PC-3 (cell line): ENCODE measurements at regions not wholly inside any gene's neighbourhood (a gene's known extent, or its start where the extent isn't known, plus 50 kb on each side); places are given as distances from the start of the nearest gene placed in this dataset.

Experiments used
- ATAC-seq: fragments of 200-7000 bp; cut with Tn5 transposase; 2 replicates; pipeline ENCODE4 v1.9.1; 2020; ENCODE audit warnings: mild to moderate bottlenecking, moderate library complexity
- BruUV-seq: library from RNA; stranded (reverse); fragments of 400-500 nt; replicated peaks from 2 replicates; lab custom pipeline; 2021; lab: Mats Ljungman, UMichigan
- CTCF ChIA-PET: fragments of 300-600 bp; sonication (Branson Sonifier 250); formaldehyde crosslinking; loops from one replicate; lab custom pipeline; 2022; ENCODE audit warnings: antibody characterized with exemption; lab: Charles Lee
- POLR2A ChIA-PET: fragments of 300-600 bp; sonication (Branson Sonifier 250); formaldehyde crosslinking; loops from one replicate; lab custom pipeline; 2022; ENCODE audit warnings: antibody characterized with exemption; ENCODE audit not compliant: unreplicated experiment; lab: Charles Lee
- DNase-seq: peaks from one replicate; pipeline ENCODE4 v3.0.0-alpha.2; 2015
- H2AFZ ChIP-seq: fragments of 300-600 bp; sonication (generic); 2 replicates; pipeline ENCODE4 v1.6.0; 2016; ENCODE audit warnings: antibody characterized with exemption, low read length
- H3F3A ChIP-seq: fragments of 300-600 bp; sonication (generic); one replicate; pipeline ENCODE4 v1.6.0; 2017; ENCODE audit warnings: antibody characterized with exemption, low read length, control low read depth, mild to moderate bottlenecking; ENCODE audit not compliant: unreplicated experiment
- H3K27ac ChIP-seq: fragments of 300-600 bp; sonication (generic); 2 replicates; pipeline ENCODE4 v1.5.1; 2016; ENCODE audit warnings: mild to moderate bottlenecking, low read length
- H3K27me3 ChIP-seq: fragments of 300-600 bp; sonication (generic); 2 replicates; pipeline ENCODE4 v1.6.1; 2016; ENCODE audit warnings: low read length, mixed read lengths
- H3K36me3 ChIP-seq: fragments of 300-600 bp; sonication (generic); 2 replicates; pipeline ENCODE4 v1.6.1; 2016; ENCODE audit warnings: low read depth, mixed run types, low read length, mixed read lengths
- H3K4me1 ChIP-seq: fragments of 300-600 bp; sonication (generic); 2 replicates; pipeline ENCODE4 v1.5.1; 2016; ENCODE audit warnings: low read length; ENCODE audit not compliant: insufficient read depth
- H3K4me2 ChIP-seq: fragments of 300-600 bp; sonication (generic); 2 replicates; pipeline ENCODE4 v1.6.0; 2016; ENCODE audit warnings: low read length
- H3K4me3 ChIP-seq: fragments of 300-600 bp; sonication (generic); 2 replicates; pipeline ENCODE4 v1.5.1; 2016; ENCODE audit warnings: mild to moderate bottlenecking, low read length, mixed read lengths
- H3K79me2 ChIP-seq: fragments of 300-600 bp; sonication (generic); 2 replicates; pipeline ENCODE4 v1.6.1; 2017; ENCODE audit warnings: low read length, mixed read lengths
- H3K9ac ChIP-seq: fragments of 300-600 bp; sonication (generic); 2 replicates; pipeline ENCODE4 v1.6.0; 2016; ENCODE audit warnings: mild to moderate bottlenecking, low read length
- H3K9me2 ChIP-seq: fragments of 300-600 bp; sonication (generic); replicated peaks from 2 replicates; pipeline ENCODE4 v1.6.1; 2016; ENCODE audit warnings: mixed run types, low read length, mixed read lengths
- H3K9me3 ChIP-seq: fragments of 300-600 bp; sonication (generic); 2 replicates; pipeline ENCODE4 v1.6.1; 2016; ENCODE audit warnings: low read length, mixed read lengths
- H4K20me1 ChIP-seq: fragments of 300-600 bp; sonication (generic); 2 replicates; pipeline ENCODE4 v1.6.1; 2016; ENCODE audit warnings: low read length, mixed read lengths
- CTCF ChIP-seq: fragments of 300-600 bp; sonication (generic); conservative IDR thresholded peaks from 2 replicates; pipeline ENCODE4 v1.5.1; 2017; ENCODE audit warnings: antibody characterized with exemption, low read depth, mild to moderate bottlenecking, low read length
- EZH2 ChIP-seq: fragments of 300-600 bp; sonication (generic); IDR thresholded peaks from one replicate; pipeline ENCODE4 v1.6.1; 2017; ENCODE audit warnings: antibody characterized with exemption, mild to moderate bottlenecking, low read length; ENCODE audit not compliant: unreplicated experiment
- EZH2phosphoT487 ChIP-seq: fragments of 300-600 bp; sonication (generic); IDR thresholded peaks from 2 replicates; pipeline ENCODE4 v1.6.1; 2018; ENCODE audit warnings: mild to moderate bottlenecking, antibody characterized with exemption, low read length, borderline replicate concordance
- intact Hi-C: fragments of 100-400 bp; cut with micrococcal nuclease; formaldehyde crosslinking; loops from 2 replicates; pipeline ENCODE4 v1.9.0; 2023

DNA sequence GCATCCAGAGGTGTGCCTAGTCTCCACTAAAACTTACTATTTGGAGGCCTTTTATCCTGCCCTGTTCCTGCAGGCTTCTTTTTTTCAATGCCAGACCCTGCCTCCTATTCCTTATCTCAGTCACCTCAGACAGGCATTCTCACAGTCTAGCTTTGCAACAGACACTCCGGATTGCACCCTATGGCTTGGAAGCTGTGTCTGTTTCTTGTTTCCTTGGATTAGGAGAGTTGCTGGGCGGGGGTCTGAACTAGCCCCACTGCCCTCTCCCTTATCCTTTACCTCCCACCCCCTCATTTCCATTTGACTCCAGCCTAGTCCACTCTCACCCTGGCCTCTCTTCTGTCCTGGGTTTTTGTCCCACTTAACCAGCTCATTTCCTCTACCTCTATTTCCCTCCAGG lies 228.1 kb upstream of the CITED2 start:
- Histone ChIP-seq H3K9ac (no peak overlapping the region), H3K4me2 (no peak overlapping the region), H2AFZ (no peak overlapping the region), H3K36me3 (no peaks in the 10 kb centered on the region), H4K20me1 (no peaks in the 10 kb centered on the region), H3K4me1 (no peaks in the 10 kb centered on the region), H3K9me2 (no peaks in the 10 kb centered on the region), H3K4me3 (no peak overlapping the region), H3K79me2 (no peaks in the 10 kb centered on the region), H3K27ac (no peak overlapping the region), H3K27me3 (no peaks in the 10 kb centered on the region), H3K9me3 (no peaks in the 10 kb centered on the region), H3F3A (no peaks in the 10 kb centered on the region)
- DNase-seq, result no peak
- no TSS peak for BruUV-seq
- POLR2A ChIA-PET, result no interaction called here
- intact Hi-C loops, result no loop called here
- no peak for ATAC-seq
- TF ChIP-seq EZH2 (no peak), CTCF (no peak), EZH2phosphoT487 (no peak)
- CTCF ChIA-PET, result no interaction called here

DNA sequence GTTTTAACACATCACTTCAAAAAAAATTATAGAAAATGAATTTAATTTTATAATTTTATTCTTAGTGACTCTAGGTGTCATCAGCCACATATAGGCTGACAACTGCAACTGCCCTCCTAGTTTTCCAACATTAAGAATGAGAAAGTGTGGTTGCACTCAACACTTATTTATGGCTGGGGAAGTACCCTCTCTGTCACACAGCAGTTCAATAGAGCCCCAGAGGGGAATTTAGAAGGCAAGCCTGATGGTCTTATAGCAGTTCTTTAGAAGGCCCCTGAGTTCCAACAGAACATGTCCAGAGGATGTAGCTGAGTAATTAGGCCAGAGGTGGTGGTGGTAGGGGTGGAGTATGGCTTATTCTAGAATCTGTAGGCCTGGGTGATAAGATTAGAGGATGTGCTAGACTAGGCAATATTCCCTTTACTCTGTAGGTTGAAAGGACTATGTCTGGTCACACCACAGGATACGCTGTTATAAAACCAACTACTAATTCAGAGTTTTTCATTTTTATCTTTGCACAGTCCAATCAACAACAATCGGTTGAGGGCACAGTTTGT lies 226.5 kb upstream of the CITED2 start:
- no peaks in the 10 kb centered on the region for H3K9me2 ChIP-seq
- H3K36me3 ChIP-seq, result no peaks in the 10 kb centered on the region
- ChIA-PET POLR2A (no interaction called here), CTCF (no interaction called here)
- no peaks in the 10 kb centered on the region for H3F3A ChIP-seq
- H3K4me2 ChIP-seq, result no peak overlapping the region
- H2AFZ ChIP-seq, result no peak overlapping the region
- intact Hi-C loops, result no loop called here
- H3K9me3 ChIP-seq, result no peaks in the 10 kb centered on the region
- no peaks in the 10 kb centered on the region for H3K79me2 ChIP-seq
- no peak for ATAC-seq
- no peaks in the 10 kb centered on the region for H3K4me1 ChIP-seq
- no peak for DNase-seq
- no peak for TF ChIP-seq EZH2
- no peak overlapping the region for H3K27ac ChIP-seq
- no TSS peak for BruUV-seq
- no peaks in the 10 kb centered on the region for H4K20me1 ChIP-seq
- no peak overlapping the region for H3K4me3 ChIP-seq
- no peaks in the 10 kb centered on the region for H3K27me3 ChIP-seq
- no peak overlapping the region for H3K9ac ChIP-seq

DNA sequence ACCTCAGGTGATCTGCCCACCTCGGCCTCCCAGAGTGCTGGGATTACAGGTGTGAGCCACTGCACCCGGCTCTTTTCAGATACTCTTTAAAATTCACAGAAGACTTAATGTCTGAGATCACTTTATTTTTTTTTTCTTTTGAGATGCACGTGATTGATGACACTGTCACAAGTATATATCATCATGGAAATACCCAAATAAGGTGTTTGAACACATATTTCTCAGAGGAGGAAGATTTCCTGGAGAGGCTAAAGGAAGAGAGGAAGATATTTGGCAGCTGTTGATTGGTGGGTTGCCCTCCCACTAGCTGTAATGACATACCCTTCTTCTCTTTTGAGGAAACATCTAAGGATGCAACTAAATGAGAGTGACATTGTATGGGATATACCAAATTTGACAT lies 225.9 kb upstream of the CITED2 start:
- H3K9me2 ChIP-seq, result no peaks in the 10 kb centered on the region
- no peak overlapping the region for H2AFZ ChIP-seq
- H3K9ac ChIP-seq, result no peak overlapping the region
- POLR2A ChIA-PET, result no interaction called here
- DNase-seq, result no peak
- no peak for ATAC-seq
- H3K27me3 ChIP-seq, result no peaks in the 10 kb centered on the region
- H4K20me1 ChIP-seq, result no peaks in the 10 kb centered on the region
- BruUV-seq, result no TSS peak
- TF ChIP-seq EZH2, result no peak
- no peaks in the 10 kb centered on the region for H3F3A ChIP-seq
- CTCF ChIA-PET, result no interaction called here
- intact Hi-C loops, result no loop called here
- no peaks in the 10 kb centered on the region for H3K4me1 ChIP-seq
- H3K27ac ChIP-seq, result no peak overlapping the region
- no peak overlapping the region for H3K4me3 ChIP-seq
- H3K4me2 ChIP-seq, result no peak overlapping the region
- no peaks in the 10 kb centered on the region for H3K36me3 ChIP-seq
- no peaks in the 10 kb centered on the region for H3K9me3 ChIP-seq
- no peaks in the 10 kb centered on the region for H3K79me2 ChIP-seq
